ENCODE measurements at regions not wholly inside any gene's neighbourhood (a gene's known extent, or its start where the extent isn't known, plus 50 kb on each side); places are given as distances from the start of the nearest gene placed in this dataset.

DNA sequence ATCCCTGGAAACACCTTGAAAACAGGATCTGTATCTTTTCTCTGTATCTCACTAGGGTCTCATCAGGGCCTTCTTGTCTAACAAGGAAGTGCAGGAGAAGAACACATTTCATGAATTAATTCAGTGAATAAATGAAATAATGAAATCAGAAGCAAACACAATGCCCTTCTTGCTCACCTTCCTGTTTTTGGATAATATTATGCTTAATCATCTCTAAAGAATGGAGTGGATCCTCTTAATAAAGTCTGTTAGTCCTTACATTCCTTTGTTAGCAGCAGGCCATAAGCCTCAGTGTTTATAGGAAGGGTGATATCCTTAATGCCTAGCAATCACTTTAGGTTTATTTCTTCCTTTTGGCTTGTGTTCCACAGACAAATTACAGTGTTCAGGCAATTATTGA, 837.1 kb upstream of the SEMA6A start:
- Histone ChIP-seq H3K4me3 (ENCODE audit: low read depth in 1 of 3, low read length in 3 of 3) (no peak overlapping the region), H3K27ac (ENCODE audit: low read depth in 1 of 3, low read length in 2 of 3) (no peak overlapping the region), H3K36me3 (ENCODE audit: control insufficient read depth in 3 of 3, insufficient read depth in 2 of 3, low read depth in 1 of 3, low read length in 3 of 3) (no peaks in the 10 kb centered on the region), H3K9me3 (ENCODE audit: control insufficient read depth in 2 of 2, insufficient read depth in 1 of 2, low read depth in 1 of 2, low read length in 1 of 2) (no peaks in the 10 kb centered on the region), H3K4me1 (ENCODE audit: control insufficient read depth in 3 of 3, insufficient read depth in 2 of 3, low read depth in 1 of 3, low read length in 2 of 3) (no peaks in the 10 kb centered on the region), H3K27me3 (ENCODE audit: control insufficient read depth in 3 of 3, insufficient read depth in 3 of 3, low read length in 3 of 3) (no peaks in the 10 kb centered on the region)
- FAIRE-seq (no peak), DNase-seq (no peak)

DNA sequence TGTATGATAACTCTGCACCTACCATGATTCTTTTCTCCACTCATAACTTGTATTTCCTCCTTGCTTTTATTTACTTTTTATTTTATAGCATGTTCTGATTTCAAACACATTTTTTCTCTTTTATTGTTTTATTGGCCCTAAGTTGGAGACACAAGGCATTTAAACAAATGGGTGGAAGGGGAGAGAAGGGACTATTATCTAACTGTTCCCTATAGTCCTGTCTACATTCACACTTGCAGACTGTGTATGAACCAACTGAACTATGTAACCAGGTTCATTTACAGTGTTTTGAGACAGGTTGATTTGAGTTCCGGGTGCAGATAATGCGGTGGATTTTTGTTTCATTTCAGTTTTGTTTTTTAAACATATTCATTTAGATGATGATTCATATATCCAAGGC, 830.6 kb upstream of the SEMA6A start:
- WGBS, 3 donors = 13 to 68% (median 29%) methylated on average over 2 of the region's 2 CpGs
- Histone ChIP-seq H3K27ac (ENCODE audit: low read depth in 1 of 3, low read length in 2 of 3) (no peak overlapping the region), H3K36me3 (ENCODE audit: control insufficient read depth in 3 of 3, insufficient read depth in 2 of 3, low read depth in 1 of 3, low read length in 3 of 3) (no peaks in the 10 kb centered on the region), H3K9me3 (ENCODE audit: control insufficient read depth in 2 of 2, insufficient read depth in 1 of 2, low read depth in 1 of 2, low read length in 1 of 2) (no peaks in the 10 kb centered on the region), H3K4me3 (ENCODE audit: low read depth in 1 of 3, low read length in 3 of 3) (no peak overlapping the region), H3K4me1 (ENCODE audit: control insufficient read depth in 3 of 3, insufficient read depth in 2 of 3, low read depth in 1 of 3, low read length in 2 of 3) (no peaks in the 10 kb centered on the region), H3K27me3 (ENCODE audit: control insufficient read depth in 3 of 3, insufficient read depth in 3 of 3, low read length in 3 of 3) (no peaks in the 10 kb centered on the region)
- DNase-seq (peak; percentile 2 to 3), FAIRE-seq (no peak)

GRCh38 chr5:117394506-117395157, 820.0 kb upstream of the SEMA6A start:
- H3K27me3 ChIP-seq (ENCODE audit: control insufficient read depth in 3 of 3, insufficient read depth in 3 of 3, low read length in 3 of 3) = no peaks in the 10 kb centered on the region
- H3K27ac ChIP-seq (ENCODE audit: low read depth in 1 of 3, low read length in 2 of 3) = no peak overlapping the region
- no peaks in the 10 kb centered on the region for H3K9me3 ChIP-seq (ENCODE audit: control insufficient read depth in 2 of 2, insufficient read depth in 1 of 2, low read depth in 1 of 2, low read length in 1 of 2)
- DNase-seq (peak in 1 of 2 donors; percentile 1), FAIRE-seq (no peak)
- no peaks in the 10 kb centered on the region for H3K36me3 ChIP-seq (ENCODE audit: control insufficient read depth in 3 of 3, insufficient read depth in 2 of 3, low read depth in 1 of 3, low read length in 3 of 3)
- H3K4me1 ChIP-seq (ENCODE audit: control insufficient read depth in 3 of 3, insufficient read depth in 2 of 3, low read depth in 1 of 3, low read length in 2 of 3) = no peaks in the 10 kb centered on the region
- H3K4me3 ChIP-seq (ENCODE audit: low read depth in 1 of 3, low read length in 3 of 3) = no peak overlapping the region
- WGBS, 3 donors = 26 to 70% (median 47%) methylated on average over 6 of the region's 6 CpGs

GRCh38 chr5:117393125-117393524, 818.5 kb upstream of the SEMA6A start:
- H3K27ac ChIP-seq (ENCODE audit: low read depth in 1 of 3, low read length in 2 of 3) = no peak overlapping the region
- FAIRE-seq = no peak
- WGBS, 3 donors = 64 to 81% (median 71%) methylated on average over 2 of the region's 2 CpGs
- DNase-seq = no peak
- H3K9me3 ChIP-seq (ENCODE audit: control insufficient read depth in 2 of 2, insufficient read depth in 1 of 2, low read depth in 1 of 2, low read length in 1 of 2) = no peaks in the 10 kb centered on the region
- no peaks in the 10 kb centered on the region for H3K27me3 ChIP-seq (ENCODE audit: control insufficient read depth in 3 of 3, insufficient read depth in 3 of 3, low read length in 3 of 3)
- no peaks in the 10 kb centered on the region for H3K4me1 ChIP-seq (ENCODE audit: control insufficient read depth in 3 of 3, insufficient read depth in 2 of 3, low read depth in 1 of 3, low read length in 2 of 3)
- H3K4me3 ChIP-seq (ENCODE audit: low read depth in 1 of 3, low read length in 3 of 3) = no peak overlapping the region
- no peaks in the 10 kb centered on the region for H3K36me3 ChIP-seq (ENCODE audit: control insufficient read depth in 3 of 3, insufficient read depth in 2 of 3, low read depth in 1 of 3, low read length in 3 of 3)

GRCh38 chr5:117380316-117380715, 805.7 kb upstream of the SEMA6A start:
- no peak for FAIRE-seq
- Histone ChIP-seq H3K4me1 (ENCODE audit: control insufficient read depth in 3 of 3, insufficient read depth in 2 of 3, low read depth in 1 of 3, low read length in 2 of 3) (no peaks in the 10 kb centered on the region), H3K9me3 (ENCODE audit: control insufficient read depth in 2 of 2, insufficient read depth in 1 of 2, low read depth in 1 of 2, low read length in 1 of 2) (no peaks in the 10 kb centered on the region), H3K4me3 (ENCODE audit: low read depth in 1 of 3, low read length in 3 of 3) (no peak overlapping the region), H3K36me3 (ENCODE audit: control insufficient read depth in 3 of 3, insufficient read depth in 2 of 3, low read depth in 1 of 3, low read length in 3 of 3) (no peaks in the 10 kb centered on the region), H3K27ac (ENCODE audit: low read depth in 1 of 3, low read length in 2 of 3) (no peak overlapping the region), H3K27me3 (ENCODE audit: control insufficient read depth in 3 of 3, insufficient read depth in 3 of 3, low read length in 3 of 3) (no peaks in the 10 kb centered on the region)
- no peak for DNase-seq

- Histone ChIP-seq H3K9me3 (ENCODE audit: control insufficient read depth in 2 of 2, insufficient read depth in 1 of 2, low read depth in 1 of 2, low read length in 1 of 2) (no peaks in the 10 kb centered on the region), H3K27me3 (ENCODE audit: control insufficient read depth in 3 of 3, insufficient read depth in 3 of 3, low read length in 3 of 3) (no peaks in the 10 kb centered on the region), H3K27ac (ENCODE audit: low read depth in 1 of 3, low read length in 2 of 3) (no peak overlapping the region), H3K36me3 (ENCODE audit: control insufficient read depth in 3 of 3, insufficient read depth in 2 of 3, low read depth in 1 of 3, low read length in 3 of 3) (no peaks in the 10 kb centered on the region), H3K4me3 (ENCODE audit: low read depth in 1 of 3, low read length in 3 of 3) (no peak overlapping the region), H3K4me1 (ENCODE audit: control insufficient read depth in 3 of 3, insufficient read depth in 2 of 3, low read depth in 1 of 3, low read length in 2 of 3) (no peaks in the 10 kb centered on the region)
- no peak for DNase-seq
- FAIRE-seq = no peak
- WGBS, 3 donors = 36 to 69% (median 65%) methylated on average over 3 of the region's 3 CpGs
Observed at GRCh38 chr5:117379521-117379920, 804.9 kb upstream of the SEMA6A start.

GRCh38 chr5:117376748-117377147, 802.1 kb upstream of the SEMA6A start:
- H3K9me3 ChIP-seq (ENCODE audit: control insufficient read depth in 2 of 2, insufficient read depth in 1 of 2, low read depth in 1 of 2, low read length in 1 of 2) = no peaks in the 10 kb centered on the region
- DNase-seq (no peak), FAIRE-seq (no peak)
- no peaks in the 10 kb centered on the region for H3K27me3 ChIP-seq (ENCODE audit: control insufficient read depth in 3 of 3, insufficient read depth in 3 of 3, low read length in 3 of 3)
- no peak overlapping the region for H3K4me3 ChIP-seq (ENCODE audit: low read depth in 1 of 3, low read length in 3 of 3)
- H3K4me1 ChIP-seq (ENCODE audit: control insufficient read depth in 3 of 3, insufficient read depth in 2 of 3, low read depth in 1 of 3, low read length in 2 of 3) = no peaks in the 10 kb centered on the region
- no peak overlapping the region for H3K27ac ChIP-seq (ENCODE audit: low read depth in 1 of 3, low read length in 2 of 3)
- WGBS, 3 donors = 34 to 51% (median 41%) methylated on average over 2 of the region's 2 CpGs
- H3K36me3 ChIP-seq (ENCODE audit: control insufficient read depth in 3 of 3, insufficient read depth in 2 of 3, low read depth in 1 of 3, low read length in 3 of 3) = no peaks in the 10 kb centered on the region

DNA sequence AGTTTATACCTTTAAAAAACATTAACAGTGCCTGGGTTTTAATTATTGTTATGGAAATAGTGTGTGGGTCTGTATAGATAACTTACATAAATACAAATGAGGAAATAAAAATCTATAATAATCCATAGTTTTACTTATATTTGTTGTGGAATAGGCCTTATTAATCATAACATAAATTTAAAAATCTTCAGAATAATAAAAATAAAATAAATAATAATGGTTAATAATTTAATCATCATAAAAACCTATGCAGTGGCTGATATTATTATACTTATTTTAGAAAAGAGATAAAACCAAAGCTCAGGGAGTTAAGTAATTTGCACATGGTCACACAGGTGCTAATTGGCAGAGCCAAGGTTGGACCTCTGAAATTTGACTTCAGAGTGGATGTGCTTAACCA, 785.3 kb upstream of the SEMA6A start:
- DNase-seq (no peak), FAIRE-seq (peak; percentile 5)
- no peak overlapping the region for H3K27ac ChIP-seq (ENCODE audit: low read depth in 1 of 3, low read length in 2 of 3)
- H3K36me3 ChIP-seq (ENCODE audit: control insufficient read depth in 3 of 3, insufficient read depth in 2 of 3, low read depth in 1 of 3, low read length in 3 of 3) = no peaks in the 10 kb centered on the region
- no peaks in the 10 kb centered on the region for H3K4me1 ChIP-seq (ENCODE audit: control insufficient read depth in 3 of 3, insufficient read depth in 2 of 3, low read depth in 1 of 3, low read length in 2 of 3)
- H3K4me3 ChIP-seq (ENCODE audit: low read depth in 1 of 3, low read length in 3 of 3) = no peak overlapping the region
- no peaks in the 10 kb centered on the region for H3K9me3 ChIP-seq (ENCODE audit: control insufficient read depth in 2 of 2, insufficient read depth in 1 of 2, low read depth in 1 of 2, low read length in 1 of 2)
- H3K27me3 ChIP-seq (ENCODE audit: control insufficient read depth in 3 of 3, insufficient read depth in 3 of 3, low read length in 3 of 3) = no peaks in the 10 kb centered on the region

- no peaks in the 10 kb centered on the region for H3K27me3 ChIP-seq (ENCODE audit: control insufficient read depth in 3 of 3, insufficient read depth in 3 of 3, low read length in 3 of 3)
- FAIRE-seq (no peak), DNase-seq (no peak)
- H3K9me3 ChIP-seq (ENCODE audit: control insufficient read depth in 2 of 2, insufficient read depth in 1 of 2, low read depth in 1 of 2, low read length in 1 of 2) = no peaks in the 10 kb centered on the region
- H3K36me3 ChIP-seq (ENCODE audit: control insufficient read depth in 3 of 3, insufficient read depth in 2 of 3, low read depth in 1 of 3, low read length in 3 of 3) = no peaks in the 10 kb centered on the region
- no peak overlapping the region for H3K27ac ChIP-seq (ENCODE audit: low read depth in 1 of 3, low read length in 2 of 3)
- H3K4me1 ChIP-seq (ENCODE audit: control insufficient read depth in 3 of 3, insufficient read depth in 2 of 3, low read depth in 1 of 3, low read length in 2 of 3) = no peaks in the 10 kb centered on the region
- WGBS, 3 donors = 77 to 84% (median 80%) methylated on average over 3 of the region's 3 CpGs
- H3K4me3 ChIP-seq (ENCODE audit: low read depth in 1 of 3, low read length in 3 of 3) = no peak overlapping the region
Observed at GRCh38 chr5:117357886-117358285, 783.3 kb upstream of the SEMA6A start.
